A549 (cell line): ENCODE measurements at regions not wholly inside any gene's neighbourhood (a gene's known extent, or its start where the extent isn't known, plus 50 kb on each side); places are given as distances from the start of the nearest gene placed in this dataset.

Experiments used
- ATAC-seq, 2 experiments: fragments of 200-7000 bp in 1 of 2; fragments of >200 bp in 1 of 2; cut with Nextera tagmentation in 1 of 2; cut with Tn5 transposase in 1 of 2; 3 replicates each; pipeline versions ENCODE4 v1.8.0 to v1.9.1; 2018 to 2020; ENCODE audit warnings: mild to moderate bottlenecking in 1 of 2, moderate library complexity in 1 of 2
- CTCF ChIA-PET: fragments of 300-600 bp; sonication (Branson Sonifier 250); formaldehyde crosslinking; extraction: SDS; loops from one replicate; lab custom pipeline; 2021; ENCODE audit warnings: antibody characterized with exemption, inconsistent platforms; lab: Yijun Ruan, JAX
- POLR2A ChIA-PET: fragments of 350-600 bp; formaldehyde crosslinking; extraction: SDS; loops from one replicate; lab custom pipeline; 2021; ENCODE audit warnings: antibody characterized with exemption, inconsistent platforms; lab: Yijun Ruan, JAX
- DNase-seq, 2 experiments: peaks; one replicate each; pipeline versions ENCODE4 v3.0.0 to v3.0.0-alpha.2; 2011 to 2016; ENCODE audit warnings: low read depth in 1 of 2, low spot score in 1 of 2
- FAIRE-seq: peaks from 2 replicates; lab custom pipeline; 2011; peaks lifted over from hg19 to GRCh38; lab: Jason Lieb, UNC
- H3K27ac ChIP-seq, 2 experiments: fragments of >200 bp; sonication (Bioruptor Twin); formaldehyde crosslinking; 3 replicates each; pipeline ENCODE4 v1.5.1; 2016 to 2017
- H3K4me1 ChIP-seq: fragments of >200 bp; sonication (Bioruptor Twin); formaldehyde crosslinking; 3 replicates; pipeline ENCODE4 v1.6.1; 2016
- H3K4me2 ChIP-seq: fragments of >200 bp; sonication (Bioruptor Twin); formaldehyde crosslinking; 3 replicates; pipeline ENCODE4 v1.6.1; 2016
- H3K4me3 ChIP-seq: fragments of >200 bp; sonication (Bioruptor Twin); formaldehyde crosslinking; 3 replicates; pipeline ENCODE4 v1.5.1; 2016
- H3K9me3 ChIP-seq: fragments of >200 bp; sonication (Bioruptor Twin); formaldehyde crosslinking; 3 replicates; pipeline ENCODE4 v1.6.1; 2016
- CBX8 ChIP-seq: fragments of 200-600 bp; sonication (generic); IDR thresholded peaks from 2 replicates; pipeline ENCODE4 v1.6.1; 2016
- CHD4 ChIP-seq: fragments of 200-600 bp; sonication (generic); IDR thresholded peaks from 2 replicates; pipeline ENCODE4 v1.6.1; 2016; ENCODE audit warnings: antibody characterized with exemption, mild to moderate bottlenecking, borderline replicate concordance
- EHF ChIP-seq: fragments of 250-450 bp; sonication (Bioruptor Pico); IDR thresholded peaks from 2 replicates; pipeline ENCODE4 v1.5.0; 2020; ENCODE audit warnings: mild to moderate bottlenecking
- FOSB ChIP-seq: fragments of 250-450 bp; sonication (Bioruptor Pico); IDR thresholded peaks from 2 replicates; pipeline ENCODE4 v1.5.0; 2020; ENCODE audit warnings: mild to moderate bottlenecking, moderate library complexity
- FOXS1 ChIP-seq: fragments of 250-450 bp; sonication (Bioruptor Pico); IDR thresholded peaks from 2 replicates; pipeline ENCODE4 v1.5.0; 2020; ENCODE audit warnings: mild to moderate bottlenecking, moderate library complexity
- GATA3 ChIP-seq: IDR thresholded peaks from 2 replicates; pipeline ENCODE4 v1.6.1; 2012; ENCODE audit warnings: borderline replicate concordance
- HOXA7 ChIP-seq: fragments of 250-450 bp; sonication (Bioruptor Pico); IDR thresholded peaks from 2 replicates; pipeline ENCODE4 v1.5.0; 2020; ENCODE audit warnings: mild to moderate bottlenecking, moderate library complexity
- HOXB13 ChIP-seq: fragments of 250-450 bp; sonication (Bioruptor Pico); IDR thresholded peaks from 2 replicates; pipeline ENCODE4 v1.5.0; 2020; ENCODE audit warnings: low read depth, mild to moderate bottlenecking, moderate library complexity
- HOXB5 ChIP-seq: fragments of 250-450 bp; sonication (Bioruptor Pico); IDR thresholded peaks from 2 replicates; pipeline ENCODE4 v1.5.0; 2020; ENCODE audit warnings: mild to moderate bottlenecking, moderate library complexity
- JUN ChIP-seq, 2 experiments: fragments of >200 bp; sonication (Bioruptor Twin); formaldehyde crosslinking; IDR thresholded peaks; 2 replicates in 1 of 2; 3 replicates in 1 of 2; pipeline ENCODE4 v1.6.1; 2016 to 2017
- KDM1A ChIP-seq: fragments of 200-600 bp; sonication (generic); IDR thresholded peaks from 2 replicates; pipeline ENCODE4 v1.6.1; 2016; ENCODE audit warnings: low read depth, mild to moderate bottlenecking
- KDM5A ChIP-seq: fragments of 200-600 bp; sonication (generic); IDR thresholded peaks from 2 replicates; pipeline ENCODE4 v1.6.1; 2016; ENCODE audit warnings: antibody characterized with exemption, mild to moderate bottlenecking
- MAZ ChIP-seq: fragments of 150-350 bp; IDR thresholded peaks from 2 replicates; pipeline ENCODE4 v1.6.1; 2014; ENCODE audit warnings: antibody characterized with exemption, low read depth, low read length, borderline replicate concordance
- NFE2L2 ChIP-seq: fragments of 150-350 bp; conservative IDR thresholded peaks from 2 replicates; pipeline ENCODE4 v1.6.1; 2014; ENCODE audit warnings: low read length
- NR3C1 ChIP-seq: fragments of >200 bp; sonication (Bioruptor Twin); formaldehyde crosslinking; IDR thresholded peaks from 3 replicates; pipeline ENCODE4 v1.6.1; 2017
- POLR2A ChIP-seq: IDR thresholded peaks from 2 replicates; pipeline ENCODE4 v1.6.1; 2012; ENCODE audit warnings: mild to moderate bottlenecking, low read length
- POLR2AphosphoS2 ChIP-seq: conservative IDR thresholded peaks from 2 replicates; pipeline ENCODE4 v1.6.1; 2012; ENCODE audit warnings: low read length, improper control_type of control experiment, inconsistent platforms
- RCOR1 ChIP-seq: fragments of 150-350 bp; IDR thresholded peaks from 2 replicates; pipeline ENCODE4 v1.6.1; 2014; ENCODE audit warnings: antibody characterized with exemption, low read length, low read depth
- RNF2 ChIP-seq: fragments of 200-600 bp; sonication (generic); IDR thresholded peaks from 2 replicates; pipeline ENCODE4 v1.6.1; 2016; ENCODE audit warnings: low read depth, mild to moderate bottlenecking, antibody characterized with exemption, moderate library complexity, borderline replicate concordance
- SREBF2 ChIP-seq: fragments of 450-650 bp; IDR thresholded peaks from 2 replicates; pipeline ENCODE4 v1.6.1; 2014; ENCODE audit warnings: mild to moderate bottlenecking, moderate library complexity
- TP53 ChIP-seq: fragments of 250-450 bp; sonication (Bioruptor Pico); IDR thresholded peaks from 2 replicates; pipeline ENCODE4 v1.5.0; 2021; ENCODE audit warnings: mild to moderate bottlenecking, moderate library complexity
- ZNF302 ChIP-seq: fragments of 250-450 bp; sonication (Bioruptor Pico); IDR thresholded peaks from 2 replicates; pipeline ENCODE4 v1.9.0; 2021; ENCODE audit warnings: inconsistent platforms, mild to moderate bottlenecking, moderate library complexity
- ZSCAN20 ChIP-seq: fragments of 250-450 bp; sonication (Bioruptor Pico); IDR thresholded peaks from 2 replicates; pipeline ENCODE4 v1.8.0; 2022; ENCODE audit warnings: mild to moderate bottlenecking, moderate library complexity
- WGBS: methylation state at CpG from one replicate; pipeline ENCODE4 v1.1.6; 2017; ENCODE audit errors: missing lambda C conversion rate; 5-methylcytosine and 5-hydroxymethylcytosine counted together
- TF ChIP-seq, protein P1 (sequence below): fragments of 200-600 bp; sonication (generic); IDR thresholded peaks from 2 replicates; pipeline ENCODE4 v1.6.1; 2016; ENCODE audit warnings: antibody characterized with exemption, mild to moderate bottlenecking, moderate library complexity
- TF ChIP-seq, protein P2 (sequence below): fragments of >200 bp; sonication (Bioruptor Twin); formaldehyde crosslinking; IDR thresholded peaks from 3 replicates; pipeline ENCODE4 v1.6.1; 2016
- TF ChIP-seq, protein P3 (sequence below): fragments of 150-350 bp; IDR thresholded peaks from 2 replicates; pipeline ENCODE4 v1.6.1; 2014; ENCODE audit warnings: low read depth, mild to moderate bottlenecking, low read length
- TF ChIP-seq, protein P4 (sequence below): IDR thresholded peaks from 2 replicates; pipeline ENCODE4 v1.6.1; 2012

DNA sequence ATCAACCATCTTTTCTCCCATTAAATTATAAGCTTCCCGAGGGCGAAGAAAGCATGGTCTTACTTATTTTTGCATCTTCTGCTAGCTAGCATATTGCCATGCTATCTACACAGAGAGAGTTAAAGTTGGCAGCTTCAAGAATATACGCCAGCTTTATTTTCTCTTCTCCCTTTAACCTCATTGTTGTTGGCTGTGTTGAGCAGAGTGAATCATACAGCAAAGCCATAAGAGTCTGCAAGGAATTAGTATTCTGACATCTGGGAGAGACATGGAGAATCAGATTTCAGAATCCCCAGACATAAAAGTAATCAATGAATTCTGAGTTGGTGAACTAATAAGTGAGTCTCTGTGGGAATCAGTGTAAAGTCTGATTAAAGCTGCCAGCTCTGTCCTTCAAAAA is 649.6 kb upstream of the PTBP2 start:
- no peaks in the 10 kb centered on the region for H3K9me3 ChIP-seq
- H3K4me3 ChIP-seq, result no peak overlapping the region
- ATAC-seq (no peak), DNase-seq (no peak), FAIRE-seq (no peak)
- ChIA-PET POLR2A (no interaction called here), CTCF (interaction anchor here (1.6 kb wide), 1 partner anchor 9 kb away, joined by 3 read pairs; no protein-coding TSS in a partner anchor)
- no peaks in the 10 kb centered on the region for H3K4me1 ChIP-seq
- WGBS, result 17% methylated on average over 3 of the region's 3 CpGs
- no peak for TF ChIP-seq MAZ
- TF ChIP-seq KDM1A, result no peak
- TF ChIP-seq SREBF2, result no peak
- TF ChIP-seq HOXB13 (CRISPR knock-in tag), result no peak
- no peak for TF ChIP-seq RNF2
- TF ChIP-seq FOSB (CRISPR knock-in tag), result no peak
- TF ChIP-seq, protein P1, sequence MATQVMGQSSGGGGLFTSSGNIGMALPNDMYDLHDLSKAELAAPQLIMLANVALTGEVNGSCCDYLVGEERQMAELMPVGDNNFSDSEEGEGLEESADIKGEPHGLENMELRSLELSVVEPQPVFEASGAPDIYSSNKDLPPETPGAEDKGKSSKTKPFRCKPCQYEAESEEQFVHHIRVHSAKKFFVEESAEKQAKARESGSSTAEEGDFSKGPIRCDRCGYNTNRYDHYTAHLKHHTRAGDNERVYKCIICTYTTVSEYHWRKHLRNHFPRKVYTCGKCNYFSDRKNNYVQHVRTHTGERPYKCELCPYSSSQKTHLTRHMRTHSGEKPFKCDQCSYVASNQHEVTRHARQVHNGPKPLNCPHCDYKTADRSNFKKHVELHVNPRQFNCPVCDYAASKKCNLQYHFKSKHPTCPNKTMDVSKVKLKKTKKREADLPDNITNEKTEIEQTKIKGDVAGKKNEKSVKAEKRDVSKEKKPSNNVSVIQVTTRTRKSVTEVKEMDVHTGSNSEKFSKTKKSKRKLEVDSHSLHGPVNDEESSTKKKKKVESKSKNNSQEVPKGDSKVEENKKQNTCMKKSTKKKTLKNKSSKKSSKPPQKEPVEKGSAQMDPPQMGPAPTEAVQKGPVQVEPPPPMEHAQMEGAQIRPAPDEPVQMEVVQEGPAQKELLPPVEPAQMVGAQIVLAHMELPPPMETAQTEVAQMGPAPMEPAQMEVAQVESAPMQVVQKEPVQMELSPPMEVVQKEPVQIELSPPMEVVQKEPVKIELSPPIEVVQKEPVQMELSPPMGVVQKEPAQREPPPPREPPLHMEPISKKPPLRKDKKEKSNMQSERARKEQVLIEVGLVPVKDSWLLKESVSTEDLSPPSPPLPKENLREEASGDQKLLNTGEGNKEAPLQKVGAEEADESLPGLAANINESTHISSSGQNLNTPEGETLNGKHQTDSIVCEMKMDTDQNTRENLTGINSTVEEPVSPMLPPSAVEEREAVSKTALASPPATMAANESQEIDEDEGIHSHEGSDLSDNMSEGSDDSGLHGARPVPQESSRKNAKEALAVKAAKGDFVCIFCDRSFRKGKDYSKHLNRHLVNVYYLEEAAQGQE, result no peak
- TF ChIP-seq HOXA7 (CRISPR knock-in tag), result no peak
- TF ChIP-seq CBX8, result no peak
- no peak for TF ChIP-seq GATA3
- TF ChIP-seq FOXS1 (CRISPR knock-in tag), result no peak
- no peak for TF ChIP-seq RCOR1
- TF ChIP-seq, protein P2, sequence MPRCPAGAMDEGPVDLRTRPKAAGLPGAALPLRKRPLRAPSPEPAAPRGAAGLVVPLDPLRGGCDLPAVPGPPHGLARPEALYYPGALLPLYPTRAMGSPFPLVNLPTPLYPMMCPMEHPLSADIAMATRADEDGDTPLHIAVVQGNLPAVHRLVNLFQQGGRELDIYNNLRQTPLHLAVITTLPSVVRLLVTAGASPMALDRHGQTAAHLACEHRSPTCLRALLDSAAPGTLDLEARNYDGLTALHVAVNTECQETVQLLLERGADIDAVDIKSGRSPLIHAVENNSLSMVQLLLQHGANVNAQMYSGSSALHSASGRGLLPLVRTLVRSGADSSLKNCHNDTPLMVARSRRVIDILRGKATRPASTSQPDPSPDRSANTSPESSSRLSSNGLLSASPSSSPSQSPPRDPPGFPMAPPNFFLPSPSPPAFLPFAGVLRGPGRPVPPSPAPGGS, result no peak
- no peak overlapping the region for H3K27ac ChIP-seq
- no peak overlapping the region for H3K4me2 ChIP-seq

DNA sequence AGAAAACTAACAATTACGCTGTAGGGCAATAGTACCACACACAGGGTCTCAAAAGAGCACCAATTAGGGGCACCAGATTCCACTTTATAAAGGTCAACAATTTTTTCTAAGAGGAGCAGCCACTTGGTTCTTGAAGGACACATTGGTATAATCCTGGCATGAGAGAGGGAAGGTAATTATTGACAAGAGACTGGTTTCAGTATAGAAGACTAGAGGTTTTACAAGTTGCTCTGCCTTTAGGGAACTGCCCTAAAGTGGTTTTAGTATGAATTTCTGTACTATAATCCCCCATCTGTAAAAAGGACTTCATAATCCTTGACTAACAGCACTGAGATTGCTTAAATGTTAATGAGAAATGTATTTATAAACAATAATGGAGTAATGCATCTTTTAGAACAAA is 648.5 kb upstream of the PTBP2 start:
- POLR2A ChIA-PET, result no interaction called here
- ATAC-seq (no peak), FAIRE-seq (no peak)
- Histone ChIP-seq H3K9me3 (no peaks in the 10 kb centered on the region), H3K4me2 (no peak overlapping the region)
- TF ChIP-seq NR3C1, result no peak
- TF ChIP-seq EHF (CRISPR knock-in tag), result no peak
- TF ChIP-seq, protein P1, result no peak
- no peak for TF ChIP-seq JUN (IDR thresholded peaks at IDR 0.05)
- no peak for TF ChIP-seq RCOR1
- TF ChIP-seq, protein P3, sequence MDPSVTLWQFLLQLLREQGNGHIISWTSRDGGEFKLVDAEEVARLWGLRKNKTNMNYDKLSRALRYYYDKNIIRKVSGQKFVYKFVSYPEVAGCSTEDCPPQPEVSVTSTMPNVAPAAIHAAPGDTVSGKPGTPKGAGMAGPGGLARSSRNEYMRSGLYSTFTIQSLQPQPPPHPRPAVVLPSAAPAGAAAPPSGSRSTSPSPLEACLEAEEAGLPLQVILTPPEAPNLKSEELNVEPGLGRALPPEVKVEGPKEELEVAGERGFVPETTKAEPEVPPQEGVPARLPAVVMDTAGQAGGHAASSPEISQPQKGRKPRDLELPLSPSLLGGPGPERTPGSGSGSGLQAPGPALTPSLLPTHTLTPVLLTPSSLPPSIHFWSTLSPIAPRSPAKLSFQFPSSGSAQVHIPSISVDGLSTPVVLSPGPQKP, result no peak
- TF ChIP-seq POLR2AphosphoS2, result no peak
- TF ChIP-seq ZNF302 (CRISPR knock-in tag), result no peak
- no peak for TF ChIP-seq HOXB5 (CRISPR knock-in tag)
- TF ChIP-seq POLR2A, result no peak
- TF ChIP-seq, protein P4, sequence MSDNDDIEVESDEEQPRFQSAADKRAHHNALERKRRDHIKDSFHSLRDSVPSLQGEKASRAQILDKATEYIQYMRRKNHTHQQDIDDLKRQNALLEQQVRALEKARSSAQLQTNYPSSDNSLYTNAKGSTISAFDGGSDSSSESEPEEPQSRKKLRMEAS, result no peak
- no peak for TF ChIP-seq CHD4
- no peak for TF ChIP-seq TP53 (CRISPR knock-in tag)
- TF ChIP-seq ZSCAN20, result no peak
- TF ChIP-seq KDM1A, result no peak
- TF ChIP-seq NFE2L2, result no peak
- TF ChIP-seq KDM5A, result no peak
- TF ChIP-seq, all 56 proteins: peak for 0
- Histone ChIP-seq H3K27ac (no peak overlapping the region), H3K4me1 (no peaks in the 10 kb centered on the region), H3K4me3 (no peak overlapping the region)
- 35% methylated on average over 1 of the region's 1 CpG for WGBS
- CTCF ChIA-PET, result interaction anchor here (1.6 kb wide), 1 partner anchor 8 kb away, joined by 3 read pairs; no protein-coding TSS in a partner anchor
- no peak for DNase-seq
